Body of pancreas (tissue), 4 donors: ENCODE measurements at regions not wholly inside any gene's neighbourhood (a gene's known extent, or its start where the extent isn't known, plus 50 kb on each side); places are given as distances from the start of the nearest gene placed in this dataset.

Experiments
- POLR2A ChIP-seq, 3 donors: fragments of 450-650 bp; IDR thresholded peaks; one replicate each; pipeline ENCODE4 v1.6.1; 2016; ENCODE audit warnings: antibody characterized with exemption in 3 of 3, mild to moderate bottlenecking in 2 of 3
- TF ChIP-seq, protein P1 (sequence below), 7 experiments: fragments of 450-650 bp in 4 of 7; fragments of 200-600 bp in 3 of 7; sonication (generic) in 3 of 7; IDR thresholded peaks; one replicate each; pipeline ENCODE4 v1.5.1; 2016 to 2019; ENCODE audit warnings: antibody characterized with exemption in 7 of 7

- TF ChIP-seq POLR2A (IDR thresholded peaks at IDR 0.05) = no peak
- TF ChIP-seq, protein P1, sequence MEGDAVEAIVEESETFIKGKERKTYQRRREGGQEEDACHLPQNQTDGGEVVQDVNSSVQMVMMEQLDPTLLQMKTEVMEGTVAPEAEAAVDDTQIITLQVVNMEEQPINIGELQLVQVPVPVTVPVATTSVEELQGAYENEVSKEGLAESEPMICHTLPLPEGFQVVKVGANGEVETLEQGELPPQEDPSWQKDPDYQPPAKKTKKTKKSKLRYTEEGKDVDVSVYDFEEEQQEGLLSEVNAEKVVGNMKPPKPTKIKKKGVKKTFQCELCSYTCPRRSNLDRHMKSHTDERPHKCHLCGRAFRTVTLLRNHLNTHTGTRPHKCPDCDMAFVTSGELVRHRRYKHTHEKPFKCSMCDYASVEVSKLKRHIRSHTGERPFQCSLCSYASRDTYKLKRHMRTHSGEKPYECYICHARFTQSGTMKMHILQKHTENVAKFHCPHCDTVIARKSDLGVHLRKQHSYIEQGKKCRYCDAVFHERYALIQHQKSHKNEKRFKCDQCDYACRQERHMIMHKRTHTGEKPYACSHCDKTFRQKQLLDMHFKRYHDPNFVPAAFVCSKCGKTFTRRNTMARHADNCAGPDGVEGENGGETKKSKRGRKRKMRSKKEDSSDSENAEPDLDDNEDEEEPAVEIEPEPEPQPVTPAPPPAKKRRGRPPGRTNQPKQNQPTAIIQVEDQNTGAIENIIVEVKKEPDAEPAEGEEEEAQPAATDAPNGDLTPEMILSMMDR (IDR thresholded peaks at IDR 0.05) = no peak
These were observed 417.9 kb downstream of the ANKRD7 start for GRCh38 chr7:118642396-118642795.
